Middle frontal gyrus (tissue), 1 donor: ENCODE measurements at regions not wholly inside any gene's neighbourhood (a gene's known extent, or its start where the extent isn't known, plus 50 kb on each side); places are given as distances from the start of the nearest gene placed in this dataset.

ENCODE experiments used
- DNase-seq: peaks from one replicate; pipeline ENCODE4 v3.0.0-alpha.2; 2015; ENCODE audit warnings: low spot score; ENCODE audit errors: extremely low spot score

DNA sequence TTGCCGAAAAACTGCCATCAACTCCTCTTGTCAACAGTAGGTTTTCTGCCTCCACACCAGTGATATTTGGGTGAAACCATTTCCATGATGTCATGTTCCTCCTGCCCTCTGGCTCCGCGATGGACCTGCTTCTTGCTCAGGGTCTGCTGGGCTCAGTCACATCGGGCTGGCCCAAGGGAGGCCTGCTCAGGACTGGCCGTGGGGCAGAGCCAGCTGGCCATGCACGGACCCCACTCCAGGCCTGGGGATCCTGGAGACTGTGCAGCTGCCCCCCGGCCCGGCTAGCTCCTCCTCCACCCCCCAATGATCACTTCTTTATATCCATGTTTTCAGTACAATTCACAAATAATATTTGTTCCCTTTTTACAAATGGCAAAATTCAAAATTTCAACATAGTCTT, 270.3 kb upstream of the CCDC54 start:
- DNase-seq: no peak

DNA sequence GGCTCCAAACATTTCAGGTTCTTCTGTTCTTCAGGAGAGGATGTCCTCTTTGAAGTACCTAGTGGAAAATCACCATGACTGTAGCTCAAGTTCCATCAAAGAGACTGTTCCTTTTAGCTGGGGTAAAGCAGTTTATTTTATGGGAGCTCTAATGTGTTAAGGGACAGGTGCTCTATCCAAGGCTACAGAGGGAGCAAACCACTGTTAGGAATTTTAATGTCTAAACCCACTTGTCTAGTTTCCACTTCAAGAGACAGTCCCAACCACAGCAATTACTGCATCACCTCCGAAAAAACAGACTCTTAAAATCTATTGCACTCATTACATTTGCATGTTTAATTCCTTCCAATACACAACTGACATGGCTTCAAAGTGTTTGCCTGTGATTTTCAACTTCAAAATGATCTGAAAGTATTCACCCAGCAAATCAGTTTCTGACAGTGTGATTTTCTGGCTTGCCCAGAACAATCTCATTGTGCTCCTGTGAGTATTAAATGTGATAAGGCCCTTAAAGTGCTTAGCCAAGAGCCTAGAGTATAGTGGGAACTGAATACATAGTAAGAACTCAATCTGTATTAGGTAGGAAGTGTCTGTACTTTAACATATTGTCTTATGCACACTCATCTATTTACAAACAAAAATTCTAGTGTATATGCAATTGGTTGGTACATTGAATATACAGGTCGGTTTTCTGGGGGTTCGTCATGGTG, 266.5 kb upstream of the CCDC54 start:
- no peak for DNase-seq

- DNase-seq: no peak
Measured at GRCh38 chr3:107111872-107112271, 265.4 kb upstream of the CCDC54 start.

DNA sequence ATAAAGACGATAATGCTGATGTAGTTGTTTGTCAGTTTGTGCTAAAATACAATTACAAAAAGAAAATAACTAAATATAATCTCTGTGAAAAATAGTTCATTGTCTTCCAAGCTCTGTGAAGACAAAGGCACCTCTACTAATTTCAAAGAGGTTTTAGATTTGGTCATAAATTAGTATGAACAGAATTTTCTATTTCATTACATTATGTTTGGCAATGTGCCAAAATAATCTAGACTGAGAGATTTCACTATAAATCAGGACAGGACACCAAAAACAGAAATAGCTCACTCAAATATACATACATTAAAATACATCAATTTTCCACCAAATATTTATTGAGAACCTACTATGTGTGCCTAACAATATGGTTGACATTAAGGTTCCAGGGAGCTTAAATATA, 264.9 kb upstream of the CCDC54 start:
- DNase-seq: no peak

DNA sequence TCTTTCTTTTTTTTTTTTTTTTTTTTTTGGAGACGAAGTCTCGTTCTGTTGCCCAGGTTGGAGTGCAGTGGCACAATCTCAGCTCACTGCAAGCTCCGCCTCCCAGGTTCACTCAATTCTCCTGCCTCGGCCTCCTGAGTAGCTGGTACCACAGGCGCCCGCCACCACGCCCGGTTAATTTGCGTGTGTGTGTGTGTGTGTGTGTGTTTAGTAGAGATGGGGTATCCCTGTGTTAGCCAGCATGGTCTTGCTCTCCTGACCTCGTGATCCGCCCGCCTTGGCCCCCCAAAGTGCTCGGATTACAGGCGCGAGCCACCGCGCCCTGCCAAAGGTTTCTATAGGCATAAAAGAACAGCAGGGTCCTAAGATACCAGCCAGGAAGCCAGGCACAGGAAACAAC, 261.0 kb upstream of the CCDC54 start:
- DNase-seq: no peak

DNA sequence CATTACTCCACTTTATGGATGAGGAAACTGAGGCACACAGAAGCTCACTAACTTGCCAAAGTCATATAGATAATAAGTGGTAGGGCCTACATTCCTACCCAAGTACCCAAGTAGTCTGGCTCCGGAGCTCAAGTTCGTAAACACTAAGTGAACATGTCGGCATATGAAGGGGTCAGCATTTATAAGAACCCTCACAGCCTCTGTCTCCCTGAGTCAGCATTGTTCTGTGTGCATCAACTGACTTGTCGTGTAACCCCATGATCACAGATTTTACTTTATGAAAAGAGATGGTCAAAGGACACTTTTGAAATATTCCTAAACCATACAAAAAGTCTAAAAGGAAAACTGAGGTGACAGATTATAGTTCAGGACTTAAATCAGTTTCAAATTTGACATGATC, 260.1 kb upstream of the CCDC54 start:
- DNase-seq: no peak

DNA sequence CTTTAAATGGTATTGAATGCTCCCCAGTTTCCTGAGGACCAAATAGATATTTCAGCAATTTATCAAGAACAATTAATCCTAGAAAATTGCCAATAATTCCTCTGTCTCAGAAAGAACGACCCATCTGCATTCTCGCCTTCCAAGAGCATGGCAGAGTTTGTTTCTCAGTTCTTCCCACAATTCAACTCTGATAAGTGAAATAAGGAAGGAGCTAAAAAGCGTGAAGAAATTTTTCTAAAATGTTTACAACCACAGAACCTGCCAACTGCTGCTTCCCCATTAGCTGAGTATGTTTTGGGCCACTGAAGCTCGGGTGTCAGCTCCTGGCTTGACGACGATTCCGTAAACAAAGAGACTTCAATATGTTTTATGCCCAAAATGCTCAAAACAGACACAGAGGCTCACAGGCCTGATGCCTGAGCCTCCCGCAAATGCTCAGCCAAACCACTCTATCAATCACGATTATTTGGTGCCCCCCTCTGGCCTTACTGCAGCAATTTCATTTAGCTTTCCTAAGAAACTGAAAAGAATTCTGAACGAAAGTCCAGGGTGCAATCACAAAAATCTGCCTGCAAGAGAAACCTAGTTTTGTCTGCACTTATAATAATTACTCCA, 259.2 kb upstream of the CCDC54 start:
- peak; percentile 56 for DNase-seq

DNA sequence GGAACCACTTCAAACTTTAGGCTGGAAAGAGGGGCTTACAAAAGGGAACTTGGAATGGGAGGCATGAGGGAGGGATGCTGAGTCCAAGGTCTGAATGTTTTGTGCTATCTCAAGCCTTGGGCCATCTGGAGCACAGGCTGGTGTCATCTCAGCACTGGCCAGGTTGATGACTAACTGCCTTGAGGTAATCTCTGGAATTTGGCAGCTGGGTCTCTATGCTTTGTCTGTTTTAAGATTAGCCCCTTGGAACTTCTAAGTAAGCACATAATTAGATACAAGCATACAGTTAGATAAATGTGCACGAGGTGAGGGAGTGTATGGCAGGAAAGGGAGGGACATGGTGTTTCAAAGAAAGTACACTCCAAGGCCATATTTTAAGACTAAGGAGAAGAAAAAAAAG, 252.4 kb upstream of the CCDC54 start:
- no peak for DNase-seq

GRCh38 chr3:107128946-107129345, 248.3 kb upstream of the CCDC54 start:
- DNase-seq: no peak

DNA sequence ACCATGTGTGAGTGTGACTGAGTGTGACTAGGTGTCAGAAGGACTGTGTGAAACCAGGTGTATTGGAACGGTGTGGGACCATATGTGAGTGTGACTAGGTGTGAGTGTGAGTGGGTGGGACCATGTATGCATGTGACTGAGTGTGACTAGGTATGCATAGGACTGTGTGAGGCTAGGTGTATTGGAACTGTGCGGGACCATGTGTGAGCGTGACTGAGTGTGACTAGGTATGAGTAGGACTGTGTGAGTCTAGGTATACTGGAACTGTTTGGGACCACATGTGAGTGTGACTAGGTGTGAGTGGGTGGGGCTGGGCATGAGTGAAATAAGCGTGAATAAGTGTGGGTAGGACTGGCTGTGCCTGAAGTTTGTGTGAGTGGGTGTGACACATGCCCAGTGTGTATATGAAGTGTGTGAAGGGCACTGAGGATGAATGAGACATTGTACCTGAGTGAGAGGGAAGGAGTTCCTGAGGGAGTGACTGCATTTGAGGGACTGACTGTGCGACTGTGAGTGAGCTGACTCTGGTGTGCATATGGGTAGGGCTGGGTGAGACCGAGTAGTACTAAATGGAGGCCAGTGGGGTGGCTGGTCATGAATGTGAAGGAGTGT, 247.0 kb upstream of the CCDC54 start:
- no peak for DNase-seq

GRCh38 chr3:107132674-107133073, 244.6 kb upstream of the CCDC54 start:
- DNase-seq: no peak

DNA sequence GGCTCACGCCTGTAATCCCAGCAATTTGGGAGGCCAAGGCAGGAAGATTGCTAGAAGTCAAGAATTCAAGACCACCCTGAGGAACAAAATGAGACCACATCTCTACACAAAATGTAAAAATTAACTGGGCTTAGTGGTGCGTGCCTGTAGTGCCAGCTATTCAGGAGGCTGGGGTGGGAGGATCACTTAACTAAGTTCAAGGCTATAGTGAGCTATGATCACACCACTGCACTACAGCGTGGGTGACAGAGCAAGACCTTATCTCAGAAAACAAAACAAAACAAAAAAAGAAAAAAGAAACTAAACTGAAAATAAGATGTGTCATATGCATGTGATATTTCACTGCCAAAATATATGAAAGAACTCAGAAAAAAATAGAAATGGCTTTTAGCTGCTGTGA, 243.3 kb upstream of the CCDC54 start:
- no peak for DNase-seq

DNA sequence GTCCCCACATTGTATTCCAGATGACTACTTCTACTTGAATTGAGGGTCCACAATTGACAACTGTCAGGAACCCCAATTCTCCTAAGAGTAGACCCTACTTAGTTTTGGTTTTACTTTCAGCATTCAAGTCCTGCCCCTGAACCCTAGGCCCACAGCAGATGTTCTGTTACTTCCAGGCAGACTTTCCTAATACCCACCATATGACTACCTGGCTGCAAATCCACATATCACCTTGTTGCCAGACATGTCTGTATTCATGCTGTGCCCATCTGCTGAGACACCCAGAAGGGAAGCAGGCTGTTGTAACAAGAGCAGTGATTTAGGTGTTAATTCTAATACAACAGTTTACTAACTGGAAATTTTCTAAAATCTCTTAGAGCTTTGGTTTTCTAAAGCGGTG, 235.1 kb upstream of the CCDC54 start:
- no peak for DNase-seq

DNA sequence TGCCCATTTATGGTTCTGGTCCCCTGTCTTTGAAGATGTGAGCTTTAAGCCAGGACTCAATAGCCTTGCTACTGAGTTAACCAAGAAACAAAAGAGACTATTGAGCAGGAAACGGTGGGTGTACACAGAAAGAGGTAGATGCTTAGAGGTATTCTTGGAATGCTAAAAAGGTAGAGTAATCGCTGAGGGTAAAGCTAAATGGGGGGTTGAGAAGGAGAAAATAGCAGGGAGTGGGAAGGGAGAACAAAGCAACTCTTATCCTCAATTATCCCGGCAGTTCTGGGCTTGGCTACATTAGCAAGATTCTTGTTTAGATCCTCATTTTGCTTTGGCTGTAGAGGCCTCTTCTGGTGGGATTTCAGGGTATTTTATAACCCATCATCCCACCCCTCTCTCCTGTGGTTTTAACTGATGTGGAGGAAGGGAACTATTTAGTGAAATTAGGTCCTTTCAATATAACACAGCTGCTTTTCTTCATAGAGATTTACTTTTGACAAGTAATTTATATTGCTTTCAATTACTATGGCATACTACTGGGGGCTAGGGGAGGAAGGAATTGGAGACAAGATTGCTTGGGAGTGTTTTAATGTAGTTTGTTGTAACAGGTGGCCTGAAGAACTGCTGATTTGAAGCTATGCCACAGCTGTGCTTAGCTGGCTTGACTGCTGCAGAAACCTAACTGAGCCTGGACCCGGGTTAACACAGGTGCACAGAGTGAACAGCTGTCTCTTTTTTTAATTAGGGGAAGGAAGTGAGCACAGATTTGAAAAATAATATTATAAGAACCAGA, 234.3 kb upstream of the CCDC54 start:
- DNase-seq: no peak

DNA sequence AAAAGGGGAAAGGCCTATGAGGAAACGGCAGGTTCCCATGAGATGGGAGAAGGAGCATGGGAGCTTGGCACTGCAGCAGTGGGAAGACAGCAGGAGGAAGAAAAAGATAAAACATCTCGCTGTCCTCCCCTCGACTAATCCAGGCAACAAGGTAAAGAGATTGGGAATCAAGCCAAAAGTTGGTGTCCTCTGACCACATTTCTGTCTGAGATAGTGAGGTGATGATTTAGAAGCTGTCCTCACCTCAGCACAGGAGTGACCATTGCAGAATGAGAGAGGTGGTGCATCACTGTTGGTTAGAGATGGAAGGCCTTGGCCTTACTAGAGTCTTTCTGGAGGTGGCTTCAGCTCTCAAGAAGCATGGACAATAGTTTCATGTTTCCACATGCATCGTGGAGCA, 226.6 kb upstream of the CCDC54 start:
- no peak for DNase-seq

DNA sequence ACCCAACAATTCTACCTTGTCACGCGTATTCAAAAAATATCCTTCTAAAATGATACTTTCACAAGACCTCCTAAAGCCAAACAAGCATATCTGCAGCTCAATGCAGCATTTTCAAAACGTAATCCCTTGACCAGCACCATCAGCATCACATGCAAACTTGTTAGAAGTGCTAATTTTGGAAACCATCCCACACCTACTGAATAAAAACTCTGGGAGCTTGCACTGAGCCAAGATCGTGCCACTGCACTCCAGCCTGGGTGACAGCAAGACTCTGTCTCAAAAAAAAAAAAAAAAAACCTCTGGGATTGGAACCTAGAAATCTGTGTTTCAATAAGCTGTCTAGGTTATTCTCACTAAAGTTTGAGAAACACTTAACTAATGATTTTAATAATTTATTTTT, 223.3 kb upstream of the CCDC54 start:
- DNase-seq: no peak

GRCh38 chr3:107172411-107172810, 204.8 kb upstream of the CCDC54 start:
- DNase-seq: no peak

DNA sequence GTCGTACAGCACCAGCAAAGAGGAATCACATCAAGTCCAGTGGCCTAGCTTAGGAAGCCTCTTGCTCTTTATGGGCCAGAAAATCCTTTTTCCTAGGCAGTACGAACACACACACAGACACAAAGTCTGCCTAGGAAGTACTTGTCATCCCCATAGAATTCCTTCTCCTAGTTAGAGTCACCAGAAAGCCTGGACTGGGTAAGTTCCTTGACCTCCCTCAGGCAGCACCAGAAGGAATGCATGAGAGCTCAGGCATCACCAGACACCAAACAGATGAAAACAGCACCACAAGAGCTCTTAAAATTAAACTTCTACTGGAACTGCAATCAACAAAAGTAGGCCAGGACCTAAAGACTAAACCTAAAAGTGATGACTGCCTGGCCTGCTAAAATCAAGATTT, 192.9 kb upstream of the CCDC54 start:
- DNase-seq: no peak

DNA sequence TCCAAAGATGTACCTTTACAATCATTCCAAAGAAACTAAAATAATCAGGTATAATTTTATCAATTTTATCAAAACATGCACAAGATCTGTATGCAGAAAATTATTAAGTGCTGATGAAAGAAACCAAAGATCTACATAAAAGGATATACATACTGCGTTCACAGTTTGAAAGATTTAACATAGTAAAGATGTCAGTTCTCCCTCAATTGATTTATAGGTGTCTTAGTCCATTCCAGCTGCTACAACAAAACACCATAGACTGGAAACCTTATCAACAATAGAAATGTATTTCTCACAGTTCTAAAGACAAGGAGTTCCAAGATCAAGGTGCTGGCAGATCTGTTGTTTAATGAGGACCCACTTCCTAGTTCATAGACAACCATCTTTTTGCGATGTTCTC, 189.0 kb upstream of the CCDC54 start:
- no peak for DNase-seq

DNA sequence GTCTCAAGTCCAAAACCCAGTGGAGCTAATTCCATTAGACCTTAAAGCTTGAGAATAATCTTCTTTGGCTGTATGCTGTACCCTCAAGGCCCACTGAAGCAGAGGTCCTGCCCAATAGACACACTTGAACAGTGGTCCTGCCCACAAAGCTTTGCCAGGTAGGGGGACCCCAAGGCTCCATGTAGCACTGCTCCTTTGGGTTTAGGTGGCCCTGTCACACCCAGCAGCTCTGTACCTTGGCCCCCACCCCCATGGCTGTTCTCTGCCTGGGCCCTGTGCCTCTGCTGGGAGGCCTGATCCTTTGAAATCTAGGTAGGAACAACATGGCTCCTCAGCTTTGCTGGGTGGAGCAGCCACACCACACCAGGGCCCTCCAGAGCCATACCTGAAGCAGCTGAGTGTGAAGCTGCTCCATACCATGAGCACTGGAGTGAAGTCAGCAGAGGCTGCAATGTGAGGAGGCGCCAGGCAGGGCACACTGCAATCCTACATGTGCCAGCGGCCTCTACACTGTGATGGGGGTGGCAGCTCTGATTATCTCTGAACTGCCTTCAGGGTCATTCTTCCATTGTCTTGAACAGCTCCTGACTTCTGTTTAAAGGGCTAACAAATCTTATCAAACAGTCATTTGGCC, 188.0 kb upstream of the CCDC54 start:
- no peak for DNase-seq

GRCh38 chr3:107193116-107193515, 184.1 kb upstream of the CCDC54 start:
- DNase-seq: no peak
